Activated naive CD4-positive, alpha-beta T cell treated with anti-CD3 and anti-CD28 coated beads for 36 hours (primary cell): ENCODE measurements at regions not wholly inside any gene's neighbourhood (a gene's known extent, or its start where the extent isn't known, plus 50 kb on each side); places are given as distances from the start of the nearest gene placed in this dataset.

Experiments
- CTCF ChIA-PET: fragments of 350-600 bp; sonication (Branson Sonifier 250); formaldehyde crosslinking; loops from one replicate; lab custom pipeline; 2021; ENCODE audit warnings: antibody characterized with exemption; lab: Charles Lee
- DNase-seq: peaks from one replicate; pipeline ENCODE4 v3.0.0-alpha.2; 2020
- H3K27ac Mint-ChIP-seq: one replicate; pipeline ENCODE4 v1.8.0; 2021; ENCODE audit warnings: mild to moderate bottlenecking, mixed read lengths
- H3K27me3 Mint-ChIP-seq: one replicate; pipeline ENCODE4 v1.8.0; 2021; ENCODE audit warnings: low read depth, mixed read lengths
- H3K36me3 Mint-ChIP-seq: one replicate; pipeline ENCODE4 v1.8.0; 2021; ENCODE audit warnings: low read depth, mixed read lengths
- H3K4me1 Mint-ChIP-seq: one replicate; pipeline ENCODE4 v1.8.0; 2021; ENCODE audit warnings: low read depth, mixed read lengths
- H3K4me3 Mint-ChIP-seq: one replicate; pipeline ENCODE4 v1.8.0; 2021; ENCODE audit warnings: mild to moderate bottlenecking, moderate library complexity, mixed read lengths
- H3K9me3 Mint-ChIP-seq: one replicate; pipeline ENCODE4 v1.8.0; 2021; ENCODE audit warnings: mixed read lengths
- intact Hi-C: fragments of 100-400 bp; cut with micrococcal nuclease; formaldehyde crosslinking; loops from one replicate; pipeline ENCODE4 v1.15.1; 2023

GRCh38 chr1:103341377-103341880 is 184.1 kb upstream of the RNPC3 start:
- H3K4me3 Mint-ChIP-seq, result no peak overlapping the region
- no peaks in the 10 kb centered on the region for H3K36me3 Mint-ChIP-seq
- no peaks in the 10 kb centered on the region for H3K4me1 Mint-ChIP-seq
- intact Hi-C loops, result no loop called here
- DNase-seq, result no peak
- no peaks in the 10 kb centered on the region for H3K27me3 Mint-ChIP-seq
- CTCF ChIA-PET, result no interaction called here
- H3K27ac Mint-ChIP-seq, result no peak overlapping the region
- no peaks in the 10 kb centered on the region for H3K9me3 Mint-ChIP-seq

DNA sequence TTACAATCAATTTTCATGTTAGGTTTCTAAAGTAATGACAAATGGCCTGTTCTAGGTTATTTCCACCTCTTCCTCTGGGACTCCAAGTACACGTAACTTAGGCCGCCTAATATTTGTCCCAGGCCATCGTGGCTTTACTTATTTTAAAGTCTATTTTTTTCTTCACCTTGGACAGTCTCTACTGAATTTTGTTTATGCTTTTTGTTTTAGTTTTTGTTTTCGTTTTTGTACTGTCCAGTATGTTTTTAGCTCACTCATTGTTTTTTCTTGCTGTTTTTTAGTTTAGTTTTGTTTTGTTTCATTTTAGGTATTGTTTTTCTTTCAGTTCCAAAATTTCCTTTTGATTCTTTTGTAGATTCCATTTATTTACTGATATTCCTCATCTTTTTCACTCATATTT is 187.7 kb upstream of the RNPC3 start:
- Mint-ChIP-seq H3K27ac (no peak overlapping the region), H3K27me3 (no peaks in the 10 kb centered on the region), H3K4me1 (no peaks in the 10 kb centered on the region), H3K9me3 (no peaks in the 10 kb centered on the region), H3K4me3 (no peak overlapping the region), H3K36me3 (no peaks in the 10 kb centered on the region)
- intact Hi-C loops, result no loop called here
- CTCF ChIA-PET, result no interaction called here
- no peak for DNase-seq

DNA sequence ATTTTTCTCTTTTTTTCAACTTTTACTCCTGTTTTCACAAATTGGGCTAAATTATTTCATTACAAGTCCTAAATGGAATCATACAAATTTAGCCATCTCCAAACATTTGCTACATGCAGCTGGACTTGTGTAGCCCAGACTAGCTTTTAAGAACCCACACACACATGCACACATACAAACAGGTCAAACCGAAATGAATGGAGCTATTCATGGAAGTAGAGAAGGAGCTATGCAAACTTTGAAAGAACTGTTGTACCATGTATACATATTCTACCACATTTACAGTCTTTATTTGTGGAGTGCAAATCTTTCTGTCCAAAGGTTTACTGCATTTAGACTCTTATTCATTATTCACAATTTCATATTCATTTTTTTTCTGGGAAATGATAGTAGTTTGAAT is 189.1 kb upstream of the RNPC3 start:
- Mint-ChIP-seq H3K27ac (no peak overlapping the region), H3K36me3 (no peaks in the 10 kb centered on the region), H3K4me3 (no peak overlapping the region), H3K27me3 (no peaks in the 10 kb centered on the region), H3K4me1 (no peaks in the 10 kb centered on the region), H3K9me3 (no peaks in the 10 kb centered on the region)
- intact Hi-C loops, result no loop called here
- CTCF ChIA-PET, result interaction anchor here (0.6 kb wide), 1 partner anchor 351 kb away, joined by 3 read pairs; no protein-coding TSS in a partner anchor
- DNase-seq, result no peak

GRCh38 chr1:103333141-103333540 is 192.4 kb upstream of the RNPC3 start:
- Mint-ChIP-seq H3K4me1 (no peaks in the 10 kb centered on the region), H3K27me3 (no peaks in the 10 kb centered on the region), H3K36me3 (no peaks in the 10 kb centered on the region), H3K27ac (no peak overlapping the region), H3K4me3 (no peak overlapping the region), H3K9me3 (no peaks in the 10 kb centered on the region)
- no peak for DNase-seq
- CTCF ChIA-PET, result no interaction called here
- intact Hi-C loops, result no loop called here

GRCh38 chr1:103327054-103327719 is 198.3 kb upstream of the RNPC3 start:
- CTCF ChIA-PET, result no interaction called here
- Mint-ChIP-seq H3K27me3 (no peaks in the 10 kb centered on the region), H3K4me3 (no peak overlapping the region), H3K27ac (no peak overlapping the region), H3K9me3 (no peaks in the 10 kb centered on the region), H3K36me3 (no peaks in the 10 kb centered on the region), H3K4me1 (no peaks in the 10 kb centered on the region)
- DNase-seq, result no peak
- intact Hi-C loops, result no loop called here

DNA sequence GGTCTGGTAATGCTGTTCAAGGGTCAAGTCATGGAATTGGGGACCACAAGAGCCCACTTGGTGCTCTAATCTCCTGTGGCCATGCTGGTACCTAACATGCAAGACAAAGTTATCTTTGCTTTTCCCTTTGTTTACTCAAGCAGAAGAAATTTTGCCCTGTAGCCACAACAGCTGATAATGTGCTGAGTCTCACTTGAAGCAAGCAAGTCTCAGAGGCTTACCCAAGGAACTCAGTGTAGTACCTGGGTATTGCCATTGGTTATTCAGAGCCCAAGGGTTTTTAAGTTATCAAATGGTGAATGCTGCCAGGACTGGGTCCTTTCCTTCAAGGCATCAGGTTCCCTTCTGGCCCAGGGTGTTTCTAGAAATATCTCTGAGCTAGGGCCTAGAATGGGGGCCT is 198.9 kb upstream of the RNPC3 start:
- no peak for DNase-seq
- peaks cover 2% of the 10 kb centered on the region for H3K9me3 Mint-ChIP-seq

DNA sequence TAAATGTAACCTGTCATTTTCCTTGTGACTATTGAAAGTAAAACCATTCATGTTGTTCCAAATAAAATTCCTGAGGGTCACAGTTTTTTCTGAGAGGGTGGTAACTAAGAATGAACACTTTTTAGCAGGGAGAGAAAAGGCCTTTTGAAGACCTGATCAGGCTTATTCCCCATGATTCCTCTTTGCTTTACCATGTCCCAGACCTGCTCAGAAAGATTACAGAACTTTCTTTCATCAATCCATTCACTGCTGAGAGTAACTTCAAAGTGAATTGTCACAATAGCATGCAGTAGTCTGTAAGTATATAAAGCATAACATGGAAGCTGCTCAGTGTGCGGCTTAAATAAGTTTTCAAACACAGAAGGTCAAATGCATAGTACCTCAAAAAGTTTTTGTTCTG is 201.5 kb upstream of the COL11A1 start:
- intact Hi-C loops, result no loop called here
- no peaks in the 10 kb centered on the region for H3K36me3 Mint-ChIP-seq
- H3K4me3 Mint-ChIP-seq, result no peak overlapping the region
- CTCF ChIA-PET, result no interaction called here
- no peak overlapping the region for H3K27ac Mint-ChIP-seq
- no peaks in the 10 kb centered on the region for H3K4me1 Mint-ChIP-seq
- H3K9me3 Mint-ChIP-seq, result no peaks in the 10 kb centered on the region
- H3K27me3 Mint-ChIP-seq, result no peaks in the 10 kb centered on the region
- DNase-seq, result no peak

More for the DNA sequence above, 198.9 kb upstream of the RNPC3 start:
- no peaks in the 10 kb centered on the region for H3K4me1 Mint-ChIP-seq
- H3K27me3 Mint-ChIP-seq, result no peaks in the 10 kb centered on the region
- no peaks in the 10 kb centered on the region for H3K36me3 Mint-ChIP-seq
- no peak overlapping the region for H3K4me3 Mint-ChIP-seq
- CTCF ChIA-PET, result no interaction called here
- intact Hi-C loops, result no loop called here
- H3K27ac Mint-ChIP-seq, result no peak overlapping the region

DNA sequence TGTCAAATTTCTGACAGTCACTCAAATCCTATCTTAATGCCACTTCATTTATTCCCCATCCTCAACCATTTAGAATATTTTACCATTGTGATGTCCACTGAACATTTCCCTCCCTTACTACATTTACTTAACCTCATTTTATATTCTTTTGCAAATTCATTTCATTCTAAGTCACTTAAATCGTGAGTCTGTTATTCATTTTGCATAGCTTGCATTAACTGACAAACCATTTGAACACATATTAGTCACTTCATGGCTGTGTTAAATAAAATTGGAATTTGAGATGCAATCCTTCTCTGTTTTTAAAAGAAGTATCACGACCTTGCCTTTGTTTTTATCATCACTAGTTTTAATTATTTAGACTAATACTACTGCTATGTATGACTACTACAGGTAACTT is 199.4 kb upstream of the COL11A1 start:
- Mint-ChIP-seq H3K36me3 (no peaks in the 10 kb centered on the region), H3K4me1 (no peaks in the 10 kb centered on the region), H3K27ac (no peak overlapping the region), H3K27me3 (no peaks in the 10 kb centered on the region), H3K9me3 (no peaks in the 10 kb centered on the region), H3K4me3 (no peak overlapping the region)
- CTCF ChIA-PET, result no interaction called here
- DNase-seq, result no peak
- intact Hi-C loops, result no loop called here

- CTCF ChIA-PET, result no interaction called here
- no peak for DNase-seq
- Mint-ChIP-seq H3K36me3 (no peaks in the 10 kb centered on the region), H3K27ac (no peak overlapping the region), H3K4me1 (no peaks in the 10 kb centered on the region), H3K4me3 (no peak overlapping the region), H3K9me3 (peaks cover 5% of the 10 kb centered on the region), H3K27me3 (no peaks in the 10 kb centered on the region)
- intact Hi-C loops, result no loop called here
Measured at GRCh38 chr1:103283841-103284669, 175.7 kb upstream of the COL11A1 start.

DNA sequence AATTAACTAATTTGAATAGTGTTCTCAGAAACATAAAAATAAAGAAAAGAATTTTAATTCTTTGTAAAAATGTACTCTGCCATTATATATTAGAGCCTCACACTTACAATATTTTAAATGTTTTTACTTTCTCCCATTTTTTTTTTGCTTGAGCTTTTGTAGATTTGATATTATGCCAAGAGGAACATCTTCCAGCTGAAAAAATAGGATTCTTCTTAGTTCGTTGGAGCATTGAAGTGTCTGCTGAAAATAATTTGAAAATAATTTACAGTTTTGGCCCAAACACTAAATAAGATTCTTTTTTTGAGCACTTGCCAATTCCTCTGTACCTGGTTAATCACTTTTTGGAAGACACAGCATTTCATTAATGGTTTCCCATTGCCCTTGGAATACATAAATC is 175.0 kb upstream of the COL11A1 start:
- Mint-ChIP-seq H3K9me3 (peaks cover 5% of the 10 kb centered on the region), H3K36me3 (no peaks in the 10 kb centered on the region), H3K27ac (no peak overlapping the region), H3K4me3 (no peak overlapping the region), H3K4me1 (no peaks in the 10 kb centered on the region), H3K27me3 (no peaks in the 10 kb centered on the region)
- intact Hi-C loops, result no loop called here
- CTCF ChIA-PET, result no interaction called here
- no peak for DNase-seq

GRCh38 chr1:103275725-103276124 is 167.4 kb upstream of the COL11A1 start:
- Mint-ChIP-seq H3K36me3 (no peaks in the 10 kb centered on the region), H3K9me3 (peaks cover 5% of the 10 kb centered on the region), H3K27me3 (peaks cover 2% of the 10 kb centered on the region), H3K4me3 (no peak overlapping the region), H3K27ac (no peak overlapping the region), H3K4me1 (no peaks in the 10 kb centered on the region)
- DNase-seq, result no peak
- intact Hi-C loops, result no loop called here
- CTCF ChIA-PET, result interaction anchor here (0.7 kb wide), 1 partner anchor 282 kb away, joined by 4 read pairs; no protein-coding TSS in a partner anchor

- peaks cover 2% of the 10 kb centered on the region for H3K27me3 Mint-ChIP-seq
- no peaks in the 10 kb centered on the region for H3K36me3 Mint-ChIP-seq
- intact Hi-C loops, result no loop called here
- H3K4me3 Mint-ChIP-seq, result no peak overlapping the region
- CTCF ChIA-PET, result no interaction called here
- H3K9me3 Mint-ChIP-seq, result peaks cover 5% of the 10 kb centered on the region
- no peaks in the 10 kb centered on the region for H3K4me1 Mint-ChIP-seq
- no peak overlapping the region for H3K27ac Mint-ChIP-seq
- DNase-seq, result no peak
Measured at GRCh38 chr1:103274886-103275285, 166.6 kb upstream of the COL11A1 start.

- no peaks in the 10 kb centered on the region for H3K4me1 Mint-ChIP-seq
- H3K27ac Mint-ChIP-seq, result no peak overlapping the region
- H3K36me3 Mint-ChIP-seq, result no peaks in the 10 kb centered on the region
- CTCF ChIA-PET, result no interaction called here
- DNase-seq, result no peak
- H3K27me3 Mint-ChIP-seq, result peaks cover 2% of the 10 kb centered on the region
- intact Hi-C loops, result no loop called here
- no peak overlapping the region for H3K4me3 Mint-ChIP-seq
- H3K9me3 Mint-ChIP-seq, result peaks cover 5% of the 10 kb centered on the region
Measured at GRCh38 chr1:103273106-103273505, 164.8 kb upstream of the COL11A1 start.
